HG02759 (cell line): ENCODE measurements at regions not wholly inside any gene's neighbourhood (a gene's known extent, or its start where the extent isn't known, plus 50 kb on each side); places are given as distances from the start of the nearest gene placed in this dataset.
"Not testable (repeated sequence)": the region's sequence is repeated elsewhere in the genome, so short reads cannot be mapped to it uniquely, and the experiment has no call there.

Experiments
- ATAC-seq: cut with Tn5 transposase; IDR thresholded peaks from one replicate; pipeline ENCODE4 v1.9.1; 2021; ENCODE audit warnings: mild to moderate bottlenecking, moderate library complexity; ENCODE audit not compliant: unreplicated experiment

DNA sequence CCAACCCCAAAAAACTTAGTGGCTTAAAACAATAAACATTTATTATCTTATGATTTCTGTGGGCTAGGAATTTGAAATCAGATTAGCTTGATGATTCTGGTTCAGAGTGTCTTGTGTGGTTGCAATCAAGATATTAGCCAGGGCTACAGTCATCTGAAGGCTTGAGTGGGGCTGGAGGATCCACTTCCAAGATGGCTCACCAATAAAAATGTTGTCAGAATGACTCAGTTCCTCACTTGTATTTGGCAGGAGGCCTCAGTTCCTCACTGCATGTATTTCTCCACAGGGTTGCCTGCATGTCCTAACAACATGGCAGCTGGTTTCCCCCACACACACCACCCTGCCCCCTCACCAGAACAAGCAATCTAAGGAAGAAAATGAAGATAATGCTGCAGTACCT lies 98.2 kb upstream of the NIPBL start:
- no peak for ATAC-seq

DNA sequence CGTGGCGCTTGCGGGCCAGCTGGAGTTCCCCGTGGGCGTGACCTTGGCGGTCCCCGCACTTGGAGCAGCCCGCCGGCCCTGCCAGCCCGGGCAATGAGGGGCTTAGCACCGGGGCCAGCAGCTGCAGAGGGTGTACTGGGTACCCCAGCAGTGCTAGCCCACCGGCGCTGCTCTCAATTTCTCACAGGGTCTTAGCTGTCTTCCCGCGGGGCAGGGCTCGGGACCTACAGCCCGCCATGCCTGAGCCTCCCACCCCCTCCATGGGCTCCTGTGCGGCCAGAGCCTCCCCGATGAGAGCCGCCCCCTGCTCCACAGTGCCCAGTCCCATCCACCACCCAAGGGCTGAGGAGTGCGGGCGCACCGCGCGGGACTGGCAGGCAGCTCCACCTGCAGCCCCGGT lies 94.0 kb upstream of the NIPBL start:
- not testable (repeated sequence) for ATAC-seq

DNA sequence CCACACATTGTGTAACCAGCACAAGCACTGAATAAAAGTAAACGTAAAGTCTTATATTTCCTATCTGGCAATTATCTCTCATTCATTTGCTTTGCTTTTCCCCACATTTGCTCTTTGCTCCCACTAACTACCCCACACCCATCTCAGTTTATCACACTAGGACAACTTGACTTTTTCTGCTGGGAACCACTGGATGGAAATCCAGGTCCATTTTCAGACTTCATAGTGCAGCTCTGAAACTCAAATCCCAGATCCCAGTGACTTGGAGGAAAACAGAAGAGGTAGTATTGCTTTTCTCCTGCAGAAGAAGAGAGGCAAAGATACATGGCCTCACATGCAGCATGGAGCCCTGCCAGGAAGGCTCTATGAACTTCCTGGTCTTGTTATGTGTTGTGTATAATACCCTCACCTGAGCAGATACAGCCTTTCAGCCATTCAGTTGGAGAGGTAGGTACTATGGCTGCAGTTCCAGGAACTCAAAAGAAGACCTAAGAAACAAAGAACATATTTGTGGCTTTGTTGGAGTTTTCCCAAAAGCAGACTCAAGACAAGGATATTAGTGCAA lies 90.0 kb upstream of the NIPBL start:
- no peak for ATAC-seq

DNA sequence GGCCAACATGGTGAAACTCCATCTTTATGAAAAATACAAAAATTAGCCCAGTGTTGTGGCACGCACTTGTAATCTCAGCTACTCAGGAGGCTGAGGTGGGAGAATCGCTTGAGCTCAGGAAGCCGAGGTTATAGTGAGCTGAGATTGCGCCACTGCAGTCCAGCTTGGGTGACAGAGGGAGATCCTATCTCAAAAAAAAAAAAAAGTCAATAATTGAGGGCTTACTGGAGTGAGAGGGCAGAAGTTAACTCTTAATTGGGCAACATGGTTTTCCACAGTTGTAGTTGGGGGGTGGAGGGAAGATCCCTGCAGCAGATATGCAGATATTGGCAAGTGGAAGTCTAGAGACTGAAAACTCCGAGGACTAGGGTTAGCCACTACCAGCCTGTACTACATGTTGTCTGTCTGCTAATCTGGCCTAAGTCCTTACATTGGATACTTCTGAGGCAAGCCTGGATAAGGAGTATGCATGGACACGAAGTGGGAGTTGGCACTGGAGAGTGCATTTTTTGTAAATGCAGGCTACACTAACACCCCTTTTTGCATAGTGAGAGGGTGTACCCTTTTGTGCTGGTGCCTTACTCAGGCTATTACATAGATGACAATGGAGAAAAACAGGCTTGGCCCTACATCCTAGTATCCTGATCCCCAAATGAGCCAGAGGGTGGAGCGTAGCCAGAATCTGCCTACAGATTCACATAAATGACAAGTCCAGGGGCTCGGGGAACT lies 89.0 kb upstream of the NIPBL start:
- ATAC-seq: no peak

DNA sequence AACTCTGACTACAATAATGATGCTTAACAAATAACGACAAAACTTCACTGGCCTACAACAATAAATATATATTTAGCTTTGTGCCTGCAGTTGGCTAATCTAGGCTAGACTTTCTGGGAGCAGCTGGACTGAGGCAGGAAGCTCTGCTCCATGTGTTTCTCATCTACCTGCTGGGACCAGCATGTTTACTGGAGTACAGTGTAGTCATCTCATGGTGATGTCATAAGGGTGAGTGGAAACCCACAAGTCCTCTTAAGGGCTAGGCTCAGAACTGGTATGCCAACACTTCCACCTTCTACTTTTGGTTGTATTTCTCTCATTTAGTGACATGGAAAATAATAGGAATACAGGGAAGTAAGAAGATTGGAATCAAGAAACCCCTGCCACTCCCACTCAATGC lies 85.7 kb upstream of the NIPBL start:
- ATAC-seq: no peak

DNA sequence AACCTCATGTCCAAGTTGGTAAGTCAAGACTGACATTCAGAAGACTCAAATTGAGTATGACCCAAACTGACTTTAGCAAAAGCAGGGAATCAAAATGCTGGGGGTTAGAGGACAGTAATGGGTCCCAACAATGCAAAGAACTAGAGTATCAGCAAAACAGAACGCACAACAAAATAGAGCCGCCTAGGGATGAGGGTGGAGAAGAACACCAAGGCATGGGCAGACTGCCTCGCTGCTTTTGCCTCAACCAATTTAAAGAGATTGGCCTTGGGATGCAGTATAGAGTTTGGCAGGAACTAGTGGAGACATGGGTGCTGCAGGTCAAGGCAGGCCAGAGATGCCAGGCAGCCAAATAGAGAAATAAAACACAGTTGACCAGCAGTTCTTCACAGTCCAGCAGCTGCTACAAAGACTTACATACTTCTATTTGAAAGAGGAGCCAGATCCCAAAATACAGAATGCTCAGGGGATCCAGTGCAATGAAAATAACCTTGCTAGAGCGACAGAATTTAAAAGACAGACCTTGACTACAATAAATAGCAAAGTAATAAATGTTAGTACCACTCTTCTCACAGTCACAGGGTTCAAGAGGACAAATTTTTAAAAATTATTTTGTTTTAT lies 83.9 kb upstream of the NIPBL start:
- no peak for ATAC-seq

DNA sequence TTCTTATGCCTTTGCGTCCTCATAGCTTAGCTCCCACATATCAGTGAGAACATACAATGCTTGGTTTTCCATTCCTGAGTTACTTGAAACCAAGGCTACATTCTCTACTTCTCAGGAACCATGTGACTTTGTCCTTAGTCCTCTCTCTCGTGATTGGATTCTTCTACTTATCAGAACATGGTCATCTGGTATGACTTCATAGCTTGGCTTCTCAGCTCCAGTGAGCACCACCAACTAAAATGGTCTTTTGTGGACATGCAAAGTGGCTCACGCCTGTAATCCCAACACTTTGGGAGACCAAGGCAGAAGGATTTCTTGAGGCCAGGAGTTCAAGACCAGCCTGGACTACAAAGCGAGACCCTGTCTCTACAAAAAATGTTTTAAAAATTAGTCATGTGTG lies 81.2 kb upstream of the NIPBL start:
- no peak for ATAC-seq

DNA sequence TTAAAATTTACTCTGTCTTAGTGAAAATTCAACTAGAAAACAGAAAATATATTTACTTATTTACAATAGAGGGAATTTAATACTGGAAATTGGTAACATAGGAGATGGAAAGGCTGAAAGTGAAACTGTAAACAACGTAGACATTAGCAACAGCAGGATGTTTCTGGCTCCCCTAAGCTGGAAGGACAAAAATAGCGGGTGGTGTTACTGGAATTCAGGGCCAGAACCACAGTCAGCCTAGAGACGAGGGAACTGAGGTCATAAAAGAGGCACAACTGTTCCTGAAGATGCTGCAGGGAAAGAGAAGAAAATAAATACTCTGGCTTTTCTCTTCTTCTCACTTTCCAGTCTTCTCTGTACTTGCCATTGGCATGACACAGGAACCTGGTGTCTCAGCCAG lies 80.4 kb upstream of the NIPBL start:
- ATAC-seq: no peak

DNA sequence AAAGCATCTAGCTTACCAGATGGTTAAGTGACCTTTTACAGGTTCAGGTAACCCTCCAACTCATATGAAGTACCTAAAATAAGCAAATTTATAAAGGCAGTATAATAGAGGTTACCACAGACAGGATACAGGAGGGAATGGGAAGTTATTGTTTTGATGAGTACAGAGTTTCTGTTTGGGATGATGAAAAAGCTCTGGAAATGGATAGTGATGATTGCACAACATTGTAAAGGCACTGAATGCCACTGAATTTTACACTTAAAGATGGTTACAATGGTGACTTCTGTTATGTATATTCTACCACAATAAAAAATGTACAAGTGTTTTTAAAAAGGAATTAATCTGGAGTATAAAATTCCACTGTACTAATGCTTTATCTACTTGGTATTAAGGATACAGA lies 75.0 kb upstream of the NIPBL start:
- ATAC-seq: no peak

DNA sequence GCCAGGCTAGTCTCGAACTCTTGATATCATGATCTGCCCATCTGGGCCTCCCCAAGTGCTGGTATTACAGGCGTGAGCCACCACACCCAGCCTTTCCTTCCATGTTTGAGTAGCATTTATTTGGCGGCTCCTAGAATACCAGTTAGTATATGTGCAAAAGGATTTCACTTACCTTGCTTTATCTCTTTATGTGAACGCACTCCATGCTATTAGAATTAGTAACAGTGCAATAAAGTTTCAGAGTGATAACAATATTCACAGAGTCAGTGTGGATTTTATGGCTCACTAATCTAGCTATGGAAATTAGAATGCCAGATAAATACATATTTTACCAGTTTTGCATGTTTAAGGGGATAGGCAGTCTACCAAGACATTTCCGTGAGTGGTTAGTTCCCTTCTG lies 74.4 kb upstream of the NIPBL start:
- no peak for ATAC-seq

DNA sequence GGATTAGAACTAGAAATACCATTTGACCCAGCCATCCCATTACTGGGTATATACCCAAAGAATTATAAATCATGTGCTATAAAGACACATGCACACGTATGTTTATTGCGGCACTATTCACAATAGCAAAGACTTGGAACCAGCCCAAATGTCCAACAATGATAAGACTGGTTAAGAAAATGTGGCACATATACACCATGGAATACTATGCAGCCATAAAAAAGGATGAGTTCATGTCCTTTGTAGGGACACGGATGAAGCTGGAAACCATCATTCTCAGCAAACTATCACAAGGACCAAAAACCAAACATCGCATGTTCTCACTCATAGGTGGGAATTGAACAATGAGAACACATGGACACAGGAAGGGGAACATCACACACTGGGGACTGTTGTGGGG lies 63.3 kb upstream of the NIPBL start:
- ATAC-seq: not testable (repeated sequence)

DNA sequence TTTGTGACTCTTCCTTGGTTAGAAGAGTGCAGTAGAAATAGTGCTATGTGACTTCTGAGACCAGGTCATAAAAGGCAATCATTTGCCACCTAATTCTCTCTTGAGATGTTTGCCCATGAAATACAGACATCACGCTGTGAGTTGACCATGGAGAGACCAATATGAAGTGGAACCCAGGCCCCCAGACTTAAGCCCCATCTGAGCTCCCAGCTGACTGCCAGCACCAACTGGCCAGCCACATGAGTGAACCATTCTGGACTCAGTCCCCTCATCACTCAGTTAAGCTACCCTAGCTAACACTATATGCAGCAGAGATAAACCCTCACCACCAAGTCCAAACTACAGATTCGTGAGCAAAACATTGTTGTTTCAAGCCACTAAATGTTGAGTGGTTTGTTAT lies 60.7 kb upstream of the NIPBL start:
- no peak for ATAC-seq

DNA sequence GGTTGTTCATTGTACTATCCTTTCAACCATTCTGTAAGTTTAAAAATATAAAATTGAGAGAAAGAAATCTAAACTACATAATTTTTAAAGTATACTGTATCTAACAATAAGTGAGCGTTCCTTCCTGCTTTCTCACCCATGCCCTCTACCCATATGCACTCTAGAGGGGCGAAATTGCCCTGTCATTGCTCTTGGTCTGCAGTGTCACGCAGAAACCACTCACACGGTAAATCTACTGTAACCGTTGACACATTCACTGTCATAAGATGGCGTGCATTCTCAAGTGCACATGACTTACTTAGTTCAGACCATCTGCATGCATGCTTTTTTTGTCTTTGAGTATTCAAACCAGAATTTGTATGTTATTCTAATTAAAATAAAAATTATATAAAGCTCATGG lies 55.7 kb upstream of the NIPBL start:
- ATAC-seq: no peak

DNA sequence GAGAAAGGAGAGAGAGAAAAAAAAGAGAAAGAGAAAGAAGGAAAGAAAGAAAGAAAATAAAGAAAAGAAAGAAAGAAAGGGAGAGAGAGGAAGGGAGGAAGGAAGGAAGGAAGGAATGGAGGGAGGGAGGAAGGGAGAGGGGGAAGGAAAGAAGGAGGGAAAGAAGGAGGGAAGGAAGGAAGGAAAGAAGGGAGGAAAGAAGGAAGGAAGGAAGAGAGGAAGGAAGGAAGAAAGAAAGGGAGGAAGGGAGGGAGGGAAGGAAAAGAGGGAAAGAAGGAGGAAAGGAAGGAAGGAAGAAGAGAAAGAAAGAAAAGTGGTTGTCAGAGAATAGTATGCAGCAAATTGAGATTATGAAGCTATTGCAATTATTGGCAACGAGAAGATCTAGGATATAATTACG lies 49.9 kb upstream of the NIPBL start:
- ATAC-seq: no peak
